Activated CD4-positive, alpha-beta T cell treated with anti-CD3 and anti-CD28 coated beads for 1 hour (primary cell): ENCODE measurements at regions not wholly inside any gene's neighbourhood (a gene's known extent, or its start where the extent isn't known, plus 50 kb on each side); places are given as distances from the start of the nearest gene placed in this dataset.

Source experiments
- DNase-seq: peaks from one replicate; pipeline ENCODE4 v3.0.0-alpha.2; 2020

DNA sequence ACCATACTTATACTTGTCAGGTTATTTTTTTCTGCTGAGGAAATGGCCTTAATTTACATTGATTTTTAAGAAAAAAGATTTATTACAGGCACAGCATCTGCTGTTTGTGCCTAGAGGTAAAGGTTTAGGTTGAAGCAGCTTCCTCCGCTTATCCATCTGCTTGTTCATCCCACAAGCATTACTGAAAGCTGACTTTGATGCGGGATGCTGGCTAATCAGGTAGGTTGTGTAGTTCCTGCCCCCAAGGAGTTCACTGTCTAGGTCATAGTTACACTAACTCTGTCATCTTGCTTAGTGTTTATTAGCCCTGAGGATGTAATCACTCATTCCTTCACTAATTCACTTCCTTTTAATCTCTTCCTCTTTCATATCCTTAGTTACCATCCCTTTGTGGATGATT lies 377.7 kb upstream of the KAZN start:
- no peak for DNase-seq

DNA sequence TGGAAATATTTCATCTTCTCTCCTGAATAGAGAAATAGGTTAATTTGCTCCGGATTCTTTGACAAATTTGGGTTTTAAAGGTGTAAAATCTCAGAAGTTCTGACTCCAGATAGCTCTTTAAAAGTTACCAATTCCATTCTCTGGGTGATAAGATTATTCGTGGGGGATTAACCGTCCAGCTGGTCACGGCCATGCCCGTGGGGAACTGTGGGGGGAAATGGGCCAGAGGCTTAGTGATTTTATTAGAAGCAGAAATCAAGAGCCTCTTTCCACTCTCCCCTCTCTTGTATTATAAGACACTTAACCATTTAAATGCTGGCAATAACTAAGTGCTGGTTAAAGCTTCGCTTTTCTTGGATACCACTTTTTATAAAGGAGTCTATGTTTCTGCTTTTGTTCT lies 376.4 kb upstream of the KAZN start:
- no peak for DNase-seq

- DNase-seq, result no peak
Measured at GRCh38 chr1:14228677-14229076, 369.8 kb upstream of the KAZN start.

DNA sequence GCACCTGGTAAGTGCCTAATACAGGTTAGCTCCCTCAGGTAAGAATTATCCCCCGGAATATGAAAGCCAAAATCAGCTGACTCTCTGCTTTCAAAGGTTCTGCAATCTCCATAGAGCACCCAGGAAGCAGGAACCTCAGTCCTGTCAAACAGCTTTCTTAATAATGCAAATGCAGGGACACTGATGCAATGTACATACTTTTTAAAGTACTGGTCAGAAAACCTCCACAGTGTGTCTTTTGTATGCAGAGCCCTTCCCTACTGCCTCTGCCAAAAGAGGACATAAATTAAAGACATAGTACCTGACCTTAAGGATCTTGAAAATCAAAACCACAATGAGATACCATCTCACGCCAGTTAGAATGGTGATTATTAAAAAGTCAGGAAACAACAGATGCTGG lies 365.0 kb upstream of the KAZN start:
- no peak for DNase-seq

- DNase-seq, result no peak
Measured at GRCh38 chr1:14236097-14236496, 362.4 kb upstream of the KAZN start.

DNA sequence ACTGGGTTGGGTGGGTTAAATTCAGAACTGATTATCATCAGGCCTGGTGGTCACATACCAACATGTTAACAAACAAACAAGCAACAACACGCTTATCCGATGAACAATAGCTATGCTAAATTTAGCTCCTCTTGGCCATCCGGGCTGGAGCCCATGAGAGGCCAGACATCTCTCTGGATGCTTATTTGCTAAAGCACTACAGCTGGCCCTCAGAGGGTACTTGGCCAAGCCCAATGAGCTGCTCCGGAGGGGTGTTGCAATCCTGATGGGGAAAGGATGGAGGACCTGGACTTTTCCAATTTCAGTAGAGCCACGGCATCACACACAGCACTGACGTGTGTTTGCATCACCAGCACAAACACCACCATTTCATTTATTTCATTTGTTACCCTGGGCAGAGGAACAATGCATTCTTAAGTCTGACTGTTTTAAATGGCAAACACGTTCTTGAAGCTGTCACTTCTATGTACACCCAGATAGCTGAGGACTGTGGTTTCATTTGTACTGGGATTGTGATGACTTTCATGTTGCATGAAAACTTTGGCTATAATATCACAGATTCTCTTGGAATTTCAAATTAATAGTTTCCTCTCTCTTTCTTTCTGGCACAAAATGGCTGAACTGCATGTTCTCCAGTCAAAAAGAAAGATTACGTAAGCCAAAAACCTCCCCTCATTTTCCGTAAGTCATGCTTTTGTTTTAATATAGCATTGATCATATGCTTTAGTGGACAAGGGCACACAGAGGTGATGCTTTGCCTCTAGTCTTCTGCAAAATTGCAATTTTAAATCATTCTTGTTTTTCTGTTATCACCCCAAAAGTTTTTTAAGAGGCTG lies 359.8 kb upstream of the KAZN start:
- DNase-seq, result no peak

GRCh38 chr1:14240265-14240664 lies 358.2 kb upstream of the KAZN start:
- DNase-seq, result no peak

DNA sequence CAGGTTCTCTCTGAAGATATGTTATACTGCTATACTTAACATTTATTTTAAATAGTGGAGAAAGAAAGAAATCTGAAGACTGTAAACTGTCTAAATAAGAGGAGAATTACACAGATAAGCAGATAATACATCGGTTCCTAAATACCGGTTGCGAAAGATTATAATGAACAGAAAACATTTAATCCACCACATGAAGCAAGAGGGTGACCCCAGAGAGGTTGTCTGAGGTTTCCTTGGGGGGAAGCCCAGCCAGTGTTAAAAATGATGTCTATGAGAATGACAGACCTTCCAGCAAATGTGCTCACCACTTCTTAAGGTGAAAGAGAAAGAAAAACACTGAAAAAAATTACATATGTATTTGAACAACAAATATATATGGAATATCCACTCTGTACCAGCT lies 356.4 kb upstream of the KAZN start:
- no peak for DNase-seq

- DNase-seq, result no peak
Measured at GRCh38 chr1:14242870-14243269, 355.6 kb upstream of the KAZN start.

GRCh38 chr1:14245954-14246353 lies 352.5 kb upstream of the KAZN start:
- no peak for DNase-seq

DNA sequence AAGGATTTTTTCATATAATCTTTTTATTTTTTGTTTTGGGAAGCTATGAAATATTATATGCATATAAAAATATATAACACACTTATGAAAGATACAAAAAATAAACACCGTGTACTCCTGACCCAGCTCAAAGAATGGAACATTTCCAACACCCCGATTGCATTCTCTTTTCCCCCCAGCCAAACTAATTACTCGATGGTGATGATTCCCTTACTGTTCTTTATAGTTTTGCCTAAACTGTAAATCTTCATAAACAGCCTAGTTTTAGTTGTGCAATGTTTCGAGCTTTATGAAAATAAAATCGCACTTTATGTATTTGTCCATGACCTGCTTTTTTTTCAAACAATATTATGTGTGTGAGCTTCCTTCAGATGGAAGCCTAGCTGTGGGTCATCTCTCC lies 352.0 kb upstream of the KAZN start:
- no peak for DNase-seq

DNA sequence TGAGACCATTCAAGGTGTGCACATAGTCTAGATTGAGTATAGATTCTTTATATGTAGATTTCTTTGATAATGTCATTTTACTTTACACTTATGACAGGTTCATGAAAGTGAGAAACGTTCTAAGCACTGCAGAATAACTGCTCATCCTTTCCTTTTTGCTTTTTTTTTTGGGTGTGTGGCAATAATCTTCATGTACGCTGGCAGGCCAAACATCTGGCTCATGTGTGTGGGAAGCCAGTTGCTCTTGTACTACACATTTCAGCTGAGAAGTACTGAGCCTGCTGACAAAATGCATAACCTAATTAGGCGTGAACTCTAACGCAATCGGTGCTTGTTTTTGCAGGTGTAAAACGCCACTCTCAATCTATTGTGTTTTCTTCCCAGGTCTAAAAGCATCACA lies 350.8 kb upstream of the KAZN start:
- DNase-seq, result no peak

DNA sequence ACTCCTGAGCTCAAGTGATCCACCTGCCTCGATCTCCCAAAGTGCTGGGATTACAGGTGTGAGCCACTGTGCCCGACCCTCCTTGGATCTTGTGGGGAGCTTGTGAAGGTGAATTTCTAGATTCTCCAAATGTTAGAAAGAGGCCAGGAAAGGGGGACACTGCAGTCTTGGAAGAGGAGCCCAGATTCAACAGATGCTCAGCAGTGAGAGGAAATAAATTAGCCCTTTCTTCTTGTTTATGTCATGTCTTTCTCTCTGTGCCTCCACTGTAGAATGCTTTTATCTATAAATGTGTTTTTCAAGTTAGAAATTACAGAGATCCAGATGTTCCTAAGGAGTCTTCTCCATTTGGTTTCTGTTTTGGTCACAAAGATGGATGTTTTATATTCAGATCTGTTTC lies 346.6 kb upstream of the KAZN start:
- DNase-seq, result no peak

DNA sequence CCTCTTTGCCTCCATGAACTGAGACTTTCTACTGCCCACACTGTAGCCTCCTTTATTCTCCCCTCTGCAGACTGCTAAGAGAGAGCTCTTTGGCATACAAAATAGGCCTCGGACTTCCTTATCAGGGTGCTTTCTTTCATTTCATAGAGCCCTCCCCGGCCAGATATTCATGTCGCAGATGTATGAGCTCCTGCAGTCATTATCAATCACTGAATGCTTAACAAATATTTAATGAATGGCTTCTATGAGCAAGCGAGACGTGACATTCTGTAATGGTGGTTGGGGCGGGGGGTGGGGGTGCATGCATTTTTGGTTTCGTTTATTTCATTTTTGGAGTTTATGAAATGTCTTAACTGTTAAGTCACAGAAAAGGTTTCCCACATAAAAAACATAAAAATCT lies 344.8 kb upstream of the KAZN start:
- no peak for DNase-seq

DNA sequence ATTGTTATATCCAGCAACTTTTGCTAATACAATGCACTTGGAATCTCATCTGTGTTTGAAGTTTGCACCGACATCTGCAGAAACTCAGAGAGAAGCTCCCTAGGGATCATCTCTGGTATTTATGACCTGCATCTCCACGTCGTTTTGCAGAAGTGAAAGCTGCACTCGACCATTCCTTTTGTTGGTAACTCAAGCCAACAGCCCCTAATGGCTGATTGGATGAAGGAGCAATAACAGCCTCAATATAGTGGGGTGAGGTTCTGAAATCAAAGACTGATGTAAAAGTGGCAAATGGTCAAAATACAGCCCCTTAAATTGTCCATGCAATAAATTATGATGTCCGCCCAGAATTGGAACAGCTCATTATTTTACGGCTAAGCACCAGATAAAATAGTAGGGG lies 344.2 kb upstream of the KAZN start:
- no peak for DNase-seq

GRCh38 chr1:14255233-14255632 lies 343.3 kb upstream of the KAZN start:
- DNase-seq, result no peak

DNA sequence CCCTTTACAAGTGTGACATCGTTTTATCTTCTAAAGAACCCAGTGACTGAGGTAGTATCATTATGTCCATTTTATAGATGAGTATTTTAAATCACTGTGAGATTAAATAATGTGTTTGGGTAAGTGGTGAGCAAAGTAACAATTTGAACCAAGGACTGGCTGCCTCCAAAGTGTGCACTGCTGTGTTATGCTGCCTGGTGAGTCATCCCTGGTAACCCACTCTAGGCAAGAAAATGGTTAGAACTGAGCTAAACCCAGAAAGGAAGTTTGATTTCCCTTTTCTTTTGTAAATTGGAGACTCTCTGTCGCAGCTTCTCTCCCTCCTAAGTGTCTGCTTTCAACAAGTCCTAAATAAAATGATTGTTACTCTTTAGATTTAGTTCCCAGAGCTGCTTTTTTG lies 342.8 kb upstream of the KAZN start:
- no peak for DNase-seq

DNA sequence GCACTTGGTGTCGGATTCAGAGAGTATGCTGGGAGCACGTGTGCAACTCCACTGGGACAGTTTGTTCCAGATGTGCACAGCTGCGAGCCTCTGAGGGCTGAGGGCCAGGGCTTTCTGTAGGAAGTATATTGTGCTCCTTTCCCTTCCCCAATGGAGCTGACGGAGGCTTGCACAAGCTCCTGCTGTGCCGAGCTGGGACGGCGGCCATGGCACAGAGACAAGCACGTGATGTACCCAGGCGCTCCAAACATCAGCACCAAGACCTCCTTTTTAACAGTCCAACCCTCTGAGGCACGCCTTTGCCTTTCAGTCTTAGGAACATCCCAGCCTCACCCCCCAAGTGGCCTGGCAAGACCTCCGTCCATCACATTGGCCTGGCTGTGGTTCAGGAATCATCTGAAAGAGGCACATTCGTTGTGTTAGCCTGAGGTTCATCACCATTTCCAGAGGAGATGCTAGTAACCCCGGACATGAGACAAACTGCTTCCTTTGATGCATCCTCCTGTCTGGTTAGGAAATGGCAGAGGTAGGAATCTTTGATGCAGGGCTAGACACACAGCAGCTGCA lies 339.2 kb upstream of the KAZN start:
- DNase-seq, result no peak

GRCh38 chr1:14260480-14260879 lies 338.0 kb upstream of the KAZN start:
- no peak for DNase-seq

DNA sequence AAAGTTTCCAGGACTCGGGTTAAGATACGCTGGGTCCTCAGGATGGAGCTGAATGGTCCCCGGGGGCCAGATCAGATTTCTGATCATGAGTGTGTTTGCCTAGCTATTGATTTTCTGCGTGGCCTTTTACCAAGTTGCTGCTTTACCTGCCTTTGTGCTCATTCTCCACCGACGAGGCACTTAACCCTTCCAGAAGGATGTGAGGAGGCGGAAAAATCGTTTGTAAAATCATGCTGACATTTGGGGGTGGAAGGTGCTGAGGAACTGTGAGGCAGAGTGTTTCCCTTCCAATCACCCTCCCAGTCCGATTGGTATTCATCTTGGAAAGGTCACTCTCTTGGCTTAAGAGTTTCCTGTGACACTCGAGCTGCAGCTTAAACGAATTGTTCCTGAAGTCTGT lies 337.1 kb upstream of the KAZN start:
- no peak for DNase-seq

DNA sequence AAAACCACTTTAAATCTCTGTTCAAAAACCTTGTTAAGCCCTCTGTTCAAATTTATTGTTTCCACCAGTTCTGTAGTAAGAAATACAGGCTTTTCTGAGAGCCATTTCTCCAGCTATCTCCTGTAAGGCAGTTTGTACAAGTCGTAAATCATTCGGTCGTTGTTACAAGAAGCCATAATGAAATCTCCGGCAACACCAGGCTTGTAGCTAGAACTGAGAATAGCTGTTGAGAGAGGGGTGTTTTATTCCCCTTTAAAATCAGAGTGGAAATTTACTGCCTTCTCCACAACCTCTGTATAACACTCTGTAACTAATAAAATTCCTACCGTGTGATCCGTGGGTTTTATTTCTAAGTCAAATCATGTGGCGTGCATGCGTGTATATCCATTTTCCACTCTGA lies 335.8 kb upstream of the KAZN start:
- no peak for DNase-seq

DNA sequence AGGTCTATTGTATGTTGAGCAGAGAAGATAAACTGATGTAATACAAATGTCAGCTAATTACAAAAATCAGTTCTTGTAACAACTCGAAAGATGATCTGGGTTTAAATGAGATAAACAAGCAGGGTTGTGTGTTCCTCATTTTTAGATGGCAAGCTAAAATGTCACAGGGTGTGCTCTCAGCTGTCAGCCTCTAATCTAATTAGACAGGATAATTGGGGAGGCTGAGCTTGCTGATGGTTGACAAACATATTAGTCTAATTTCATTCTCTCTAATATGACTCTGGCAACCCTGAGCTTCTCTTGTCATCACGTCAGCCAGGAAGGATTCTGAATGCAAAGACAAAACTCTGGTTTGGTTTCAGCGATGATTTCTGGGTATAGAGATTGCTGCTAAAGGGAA lies 335.3 kb upstream of the KAZN start:
- DNase-seq, result no peak

- DNase-seq, result no peak
Measured at GRCh38 chr1:14263671-14264070, 334.8 kb upstream of the KAZN start.

DNA sequence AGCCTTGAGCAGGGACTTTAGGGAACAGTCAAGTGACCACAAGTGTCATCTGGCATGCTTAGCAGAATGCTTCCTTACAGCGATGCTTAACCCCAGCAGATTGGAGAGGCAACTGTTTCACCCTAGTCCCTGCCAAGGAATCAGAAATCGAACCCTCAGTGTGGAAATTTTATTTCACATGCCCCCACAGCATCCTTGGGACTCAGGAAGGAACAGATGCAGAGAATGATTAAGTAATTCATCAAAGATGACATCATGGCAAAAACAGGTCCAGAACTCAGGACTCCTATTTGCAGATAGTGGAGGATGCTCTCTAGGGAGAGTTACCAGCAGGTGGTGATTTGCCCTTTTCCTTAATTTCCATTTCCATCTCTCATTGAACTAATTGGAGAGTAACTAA lies 333.0 kb upstream of the KAZN start:
- DNase-seq, result no peak

DNA sequence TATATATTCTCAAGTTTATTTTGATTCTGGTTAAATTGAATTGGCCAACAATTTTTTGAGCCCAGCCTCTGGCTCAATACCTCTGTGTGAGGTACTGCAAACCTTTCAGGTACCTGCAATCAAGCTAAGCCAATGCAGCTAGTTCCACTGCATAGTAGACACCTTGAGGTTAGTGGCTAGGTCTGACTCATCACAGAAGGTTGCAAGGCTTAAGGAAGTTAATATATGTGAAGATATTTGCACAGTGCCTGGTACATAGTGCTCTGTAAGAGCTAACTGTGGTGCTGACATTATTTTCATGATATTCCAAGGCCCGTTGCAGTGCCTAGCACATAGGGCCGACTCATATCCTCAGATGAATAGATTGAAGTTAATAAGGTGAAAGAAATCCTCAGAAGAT lies 330.5 kb upstream of the KAZN start:
- DNase-seq, result no peak
